ENCODE measurements at regions not wholly inside any gene's neighbourhood (a gene's known extent, or its start where the extent isn't known, plus 50 kb on each side); places are given as distances from the start of the nearest gene placed in this dataset.

GRCh38 chr7:88449410-88449809 is 142.7 kb upstream of the STEAP4 start:
- TF ChIP-seq, protein P1, sequence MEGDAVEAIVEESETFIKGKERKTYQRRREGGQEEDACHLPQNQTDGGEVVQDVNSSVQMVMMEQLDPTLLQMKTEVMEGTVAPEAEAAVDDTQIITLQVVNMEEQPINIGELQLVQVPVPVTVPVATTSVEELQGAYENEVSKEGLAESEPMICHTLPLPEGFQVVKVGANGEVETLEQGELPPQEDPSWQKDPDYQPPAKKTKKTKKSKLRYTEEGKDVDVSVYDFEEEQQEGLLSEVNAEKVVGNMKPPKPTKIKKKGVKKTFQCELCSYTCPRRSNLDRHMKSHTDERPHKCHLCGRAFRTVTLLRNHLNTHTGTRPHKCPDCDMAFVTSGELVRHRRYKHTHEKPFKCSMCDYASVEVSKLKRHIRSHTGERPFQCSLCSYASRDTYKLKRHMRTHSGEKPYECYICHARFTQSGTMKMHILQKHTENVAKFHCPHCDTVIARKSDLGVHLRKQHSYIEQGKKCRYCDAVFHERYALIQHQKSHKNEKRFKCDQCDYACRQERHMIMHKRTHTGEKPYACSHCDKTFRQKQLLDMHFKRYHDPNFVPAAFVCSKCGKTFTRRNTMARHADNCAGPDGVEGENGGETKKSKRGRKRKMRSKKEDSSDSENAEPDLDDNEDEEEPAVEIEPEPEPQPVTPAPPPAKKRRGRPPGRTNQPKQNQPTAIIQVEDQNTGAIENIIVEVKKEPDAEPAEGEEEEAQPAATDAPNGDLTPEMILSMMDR (IDR thresholded peaks at IDR 0.05; ENCODE audit: insufficient read depth, low read length, missing control alignments) = no peak
- CTCF ChIA-PET = no interaction called here
- no peak for DNase-seq (ENCODE audit: low read depth, low spot score)
- H3K4me3 ChIP-seq (ENCODE audit: low read depth, low read length) = no peak overlapping the region
- POLR2A ChIA-PET = no interaction called here

DNA sequence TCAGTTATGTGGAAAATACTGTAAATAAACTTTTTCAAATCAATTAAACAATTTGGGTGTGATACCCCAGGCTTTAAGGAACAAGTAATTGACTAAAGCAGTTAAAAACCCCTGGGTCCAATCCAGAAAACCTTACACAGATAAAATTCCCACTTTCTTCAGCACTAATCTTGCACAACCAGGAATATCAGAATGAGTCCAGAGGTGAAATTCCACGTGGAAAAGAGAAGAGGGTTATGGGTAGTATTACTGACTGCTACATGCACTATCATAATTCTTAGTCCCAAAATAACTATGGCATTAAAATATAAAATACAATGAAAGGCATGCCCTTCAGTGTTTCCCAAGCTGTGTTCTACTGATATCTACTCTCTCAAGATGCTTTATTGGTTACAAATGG is 135.7 kb upstream of the STEAP4 start:
- POLR2A ChIA-PET = no interaction called here
- no peak for DNase-seq (ENCODE audit: low read depth, low spot score)
- H3K4me3 ChIP-seq (ENCODE audit: low read depth, low read length) = no peak overlapping the region
- CTCF ChIA-PET = no interaction called here
- TF ChIP-seq, protein P1 (IDR thresholded peaks at IDR 0.05; ENCODE audit: insufficient read depth, low read length, missing control alignments) = no peak

- DNase-seq (ENCODE audit: low read depth, low spot score) = no peak
- TF ChIP-seq, protein P1 (IDR thresholded peaks at IDR 0.05; ENCODE audit: insufficient read depth, low read length, missing control alignments) = no peak
- ChIA-PET CTCF (no interaction called here), POLR2A (no interaction called here)
- H3K4me3 ChIP-seq (ENCODE audit: low read depth, low read length) = no peak overlapping the region
Measured at GRCh38 chr7:88437132-88437531, 130.4 kb upstream of the STEAP4 start.

DNA sequence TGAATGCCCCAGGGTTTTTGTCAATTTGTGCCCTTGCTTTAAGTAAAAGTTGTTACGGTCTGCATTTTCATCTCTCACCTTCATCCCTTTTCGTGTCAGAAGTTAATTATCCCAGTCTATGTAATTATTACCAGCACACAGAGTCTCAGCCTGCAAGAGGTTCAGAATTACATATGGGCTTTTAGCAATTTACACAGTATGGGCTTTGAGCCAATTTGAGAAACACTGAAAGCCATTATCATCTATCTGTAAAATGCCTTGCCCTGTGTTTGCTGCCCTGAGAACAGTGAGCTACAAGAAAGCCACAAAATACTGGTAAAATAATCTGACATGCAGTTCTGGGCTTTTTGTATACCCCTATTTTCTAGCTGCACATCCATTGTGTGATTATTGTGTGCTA is 125.6 kb upstream of the STEAP4 start:
- DNase-seq (ENCODE audit: low read depth, low spot score) = no peak
- TF ChIP-seq, protein P1 (IDR thresholded peaks at IDR 0.05; ENCODE audit: insufficient read depth, low read length, missing control alignments) = no peak
- ChIA-PET CTCF (no interaction called here), POLR2A (no interaction called here)
- no peak overlapping the region for H3K4me3 ChIP-seq (ENCODE audit: low read depth, low read length)

- no peak overlapping the region for H3K4me3 ChIP-seq (ENCODE audit: low read depth, low read length)
- ChIA-PET POLR2A (no interaction called here), CTCF (no interaction called here)
- no peak for DNase-seq (ENCODE audit: low read depth, low spot score)
- TF ChIP-seq, protein P1 (IDR thresholded peaks at IDR 0.05; ENCODE audit: insufficient read depth, low read length, missing control alignments) = no peak
Measured at GRCh38 chr7:88431882-88432281, 125.2 kb upstream of the STEAP4 start.

GRCh38 chr7:88429382-88429781 is 122.7 kb upstream of the STEAP4 start:
- ChIA-PET CTCF (no interaction called here), POLR2A (no interaction called here)
- TF ChIP-seq, protein P1 (IDR thresholded peaks at IDR 0.05; ENCODE audit: insufficient read depth, low read length, missing control alignments) = no peak
- no peak for DNase-seq (ENCODE audit: low read depth, low spot score)
- H3K4me3 ChIP-seq (ENCODE audit: low read depth, low read length) = no peak overlapping the region
